GM21717 (cell line): ENCODE measurements at regions not wholly inside any gene's neighbourhood (a gene's known extent, or its start where the extent isn't known, plus 50 kb on each side); places are given as distances from the start of the nearest gene placed in this dataset.

Experiments used
- ATAC-seq: cut with Tn5 transposase; IDR thresholded peaks from one replicate; pipeline ENCODE4 v1.9.1; 2021; ENCODE audit warnings: mild to moderate bottlenecking, moderate library complexity; ENCODE audit not compliant: unreplicated experiment

DNA sequence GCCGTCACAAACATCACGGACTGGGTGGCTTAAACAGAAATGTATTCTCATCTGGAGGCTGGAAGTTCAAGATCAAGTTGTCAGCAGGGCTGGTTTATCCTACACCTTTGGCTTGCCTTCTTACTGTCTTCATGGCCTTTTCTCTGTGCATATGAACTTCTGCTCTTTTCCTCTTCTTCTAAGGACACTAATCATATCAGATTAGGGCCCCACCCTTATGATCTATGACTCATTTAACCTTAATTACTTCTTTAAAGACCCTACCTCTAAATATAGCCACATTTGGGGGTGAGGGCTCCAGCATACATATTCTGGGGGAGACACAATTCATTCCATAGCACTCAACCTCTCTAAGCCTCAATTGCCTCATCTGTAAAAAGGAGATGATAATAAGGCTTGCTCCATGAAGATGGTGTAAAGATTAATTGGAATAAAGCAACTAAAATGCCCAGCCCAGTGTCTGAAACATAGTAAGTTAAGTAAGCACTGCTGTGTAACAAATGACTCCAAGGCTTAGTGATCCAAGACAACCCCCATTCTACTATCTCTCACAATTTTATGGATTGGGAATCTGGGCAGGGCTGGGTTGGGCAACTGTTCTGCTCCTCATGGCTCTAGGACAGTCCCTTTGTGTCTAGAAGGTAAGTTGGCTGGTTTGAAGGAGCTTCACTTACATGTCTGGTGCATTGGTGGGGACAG is 119.8 kb downstream of the BANF2 start:
- ATAC-seq: no peak

DNA sequence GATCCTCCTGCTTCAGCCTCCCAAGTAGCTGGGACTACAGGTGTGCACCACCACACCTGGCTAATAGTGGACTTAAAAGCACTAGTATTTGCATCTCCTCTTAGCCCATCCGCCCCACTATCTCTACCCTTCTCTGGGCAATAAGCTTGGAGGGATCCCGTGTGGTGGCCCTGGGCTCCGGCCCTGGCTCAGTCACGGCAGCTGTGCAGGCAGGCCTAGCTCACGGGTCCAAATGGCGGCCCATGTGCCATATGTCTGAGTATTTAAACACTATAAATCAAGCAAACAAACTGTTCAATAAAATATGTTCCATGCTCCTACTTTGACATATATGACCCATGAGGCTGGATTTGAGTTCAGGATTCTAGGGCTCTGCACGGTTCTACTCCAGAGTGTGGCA is 118.4 kb downstream of the BANF2 start:
- no peak for ATAC-seq

DNA sequence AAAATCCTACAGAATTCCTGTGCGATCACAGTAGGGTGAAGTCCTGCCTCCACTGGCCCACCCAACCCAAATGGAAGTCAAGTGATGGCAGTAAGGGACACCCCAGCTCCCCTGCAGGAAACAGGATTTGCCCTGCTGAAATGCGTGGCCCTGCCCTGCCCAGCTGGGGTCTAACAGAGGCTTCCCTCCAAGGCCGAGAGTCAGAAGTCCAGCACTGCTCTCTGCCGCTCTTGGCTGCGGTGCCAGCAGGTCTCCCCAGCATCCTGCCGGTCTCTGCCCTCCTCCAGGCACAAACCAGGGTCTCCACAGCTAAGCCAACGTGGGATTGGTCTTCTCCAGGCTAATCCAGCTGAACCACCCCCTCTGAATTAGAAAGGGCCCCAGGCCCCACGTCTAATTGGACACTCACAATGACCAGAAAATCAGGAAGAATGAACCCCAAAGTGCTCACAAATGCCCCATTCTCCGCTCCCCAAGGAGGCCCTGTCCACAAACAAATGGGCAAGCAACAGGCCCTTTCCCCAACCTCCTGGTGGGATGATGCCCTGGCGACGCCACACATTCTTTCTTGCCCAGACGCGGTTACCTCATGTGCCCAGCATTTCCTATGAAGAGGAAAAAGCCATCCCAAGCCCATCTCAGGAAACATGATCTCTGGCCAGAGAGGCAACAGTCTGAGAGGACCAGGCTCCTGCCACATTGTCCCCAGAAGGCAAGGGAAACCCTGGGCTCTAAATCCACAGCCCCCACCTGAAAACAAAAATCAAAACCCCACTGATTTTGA is 117.2 kb downstream of the BANF2 start:
- no peak for ATAC-seq

DNA sequence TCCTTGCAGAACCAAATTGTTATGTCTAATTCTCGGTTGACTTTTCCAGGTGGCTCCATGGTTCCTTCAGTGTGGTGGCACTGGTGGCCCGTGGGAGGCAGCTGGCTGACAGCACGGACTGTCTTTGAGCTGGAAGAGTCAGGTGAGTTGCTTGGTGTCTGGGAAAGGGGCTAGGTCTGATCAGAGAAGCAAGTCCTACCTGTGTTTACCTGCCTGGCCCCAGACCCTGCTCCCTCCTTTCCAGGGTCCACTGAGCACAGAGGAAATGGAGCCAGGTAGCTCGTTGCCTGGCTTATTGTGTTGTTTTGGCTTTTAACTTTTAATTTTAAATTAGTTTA is 111.8 kb downstream of the BANF2 start:
- ATAC-seq: no peak

DNA sequence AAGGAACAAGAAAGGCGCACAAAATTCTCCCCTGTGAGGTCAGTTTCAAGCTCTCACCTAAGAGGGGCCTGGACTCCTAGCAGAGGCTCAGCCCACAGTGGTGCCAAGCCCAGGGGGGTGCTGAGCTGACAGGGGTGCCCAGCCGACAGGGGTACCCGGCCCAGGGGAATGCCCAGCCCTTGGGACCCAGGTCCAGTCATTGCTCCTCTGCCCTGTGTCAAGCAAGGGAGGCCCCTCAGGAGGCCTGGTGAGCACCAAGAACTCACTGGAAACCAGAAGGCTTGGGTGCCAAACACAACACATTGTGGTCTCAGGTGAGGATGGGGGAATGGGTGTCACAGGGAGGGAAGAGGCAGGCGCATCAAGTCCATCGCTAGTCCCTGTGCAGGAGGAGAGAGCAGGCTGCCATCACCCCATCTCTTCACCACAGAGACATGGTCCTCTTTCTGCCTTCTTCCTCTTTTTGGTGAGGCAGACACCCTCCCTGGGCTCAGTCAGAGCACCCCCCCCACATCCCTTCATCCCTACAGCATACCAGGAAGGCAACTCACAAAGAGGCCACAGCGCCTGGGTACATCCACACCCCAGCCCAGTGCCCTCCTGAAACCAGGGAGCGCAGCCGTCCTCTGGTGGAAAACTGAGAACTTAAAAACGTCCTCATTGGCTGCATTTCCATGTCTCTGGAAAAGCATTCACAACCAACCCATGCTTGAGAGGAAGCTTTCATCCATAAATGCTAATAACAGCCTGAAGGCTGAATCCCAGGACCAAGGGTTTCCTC is 111.3 kb downstream of the BANF2 start:
- no peak for ATAC-seq

DNA sequence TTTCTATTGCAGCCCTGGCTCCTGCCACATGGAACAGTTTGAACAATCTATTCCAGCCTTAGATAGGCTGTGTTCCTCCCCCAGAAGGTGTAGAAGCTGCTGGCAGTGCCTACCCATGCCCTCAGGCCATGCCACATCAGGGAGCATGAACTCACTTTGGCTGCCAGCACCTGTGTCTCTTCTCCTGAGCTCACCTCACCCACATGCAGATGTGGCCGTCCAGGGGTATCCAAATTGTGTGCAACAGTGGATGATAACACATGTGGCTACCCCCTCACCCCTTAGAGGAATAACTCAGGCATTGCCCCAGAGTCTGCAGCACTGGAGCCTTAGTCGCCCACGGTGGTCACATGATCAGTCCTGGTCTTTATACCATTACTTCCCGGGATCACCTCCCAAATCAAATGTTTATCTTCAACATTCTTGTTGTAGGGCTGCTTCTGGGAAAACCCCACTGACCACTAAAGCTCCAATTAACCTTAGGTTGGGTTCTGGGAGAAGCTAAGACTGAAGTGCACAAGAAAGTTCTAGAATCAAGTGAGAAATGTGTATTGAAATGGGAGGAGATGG is 110.4 kb downstream of the BANF2 start:
- no peak for ATAC-seq

DNA sequence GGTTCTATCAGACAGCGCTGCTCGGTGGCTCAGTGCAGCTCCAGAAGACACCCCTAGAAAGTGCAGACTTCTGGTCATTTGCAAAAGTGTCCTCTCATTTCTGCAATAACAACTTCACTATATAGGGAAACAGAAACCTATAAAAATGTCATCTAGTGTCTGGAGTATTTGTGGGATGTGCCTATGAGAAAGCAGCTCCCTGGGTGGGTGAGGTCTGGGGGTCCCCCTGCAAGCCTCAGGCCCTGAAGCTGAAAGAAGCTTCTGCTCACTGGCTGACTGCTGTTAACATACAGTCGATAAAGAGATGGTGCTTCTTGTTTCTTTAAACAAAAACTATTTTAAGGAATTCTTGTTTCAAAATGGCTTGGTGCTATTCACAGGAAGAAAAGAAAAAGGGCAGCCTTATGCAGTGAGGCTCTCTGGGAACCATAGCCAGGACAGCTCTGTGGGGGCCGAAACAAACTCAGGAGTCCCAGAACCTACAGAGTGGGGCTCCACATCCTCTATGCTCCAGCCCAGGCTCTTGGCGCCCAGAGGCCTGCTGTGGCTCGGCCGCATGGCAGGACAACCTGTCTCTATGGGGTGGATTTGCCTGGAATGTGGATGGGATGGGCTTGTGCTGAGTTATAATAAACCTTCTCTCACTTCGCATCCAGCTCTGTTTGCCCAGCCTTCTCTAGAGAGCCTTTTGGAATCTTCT is 109.7 kb downstream of the BANF2 start:
- no peak for ATAC-seq

DNA sequence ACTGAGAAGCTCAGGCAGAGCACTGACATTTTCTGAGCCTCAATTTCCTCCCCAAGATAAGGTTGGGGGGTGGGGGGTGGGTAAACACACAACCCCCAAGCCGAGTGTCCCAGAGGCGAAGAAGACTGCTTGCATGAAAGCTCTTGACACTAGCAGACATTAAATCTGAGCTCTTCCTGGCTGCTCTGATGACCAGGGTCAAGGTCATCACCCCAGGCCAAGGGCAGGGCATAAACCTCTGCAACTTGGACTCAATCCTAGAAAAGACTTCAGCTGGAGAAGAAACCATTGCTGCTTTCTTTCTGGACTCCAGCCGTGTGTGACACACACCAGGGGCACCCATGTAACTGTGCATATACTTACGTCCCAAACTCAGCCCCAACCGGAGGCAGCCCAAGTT is 109.0 kb downstream of the BANF2 start:
- no peak for ATAC-seq

DNA sequence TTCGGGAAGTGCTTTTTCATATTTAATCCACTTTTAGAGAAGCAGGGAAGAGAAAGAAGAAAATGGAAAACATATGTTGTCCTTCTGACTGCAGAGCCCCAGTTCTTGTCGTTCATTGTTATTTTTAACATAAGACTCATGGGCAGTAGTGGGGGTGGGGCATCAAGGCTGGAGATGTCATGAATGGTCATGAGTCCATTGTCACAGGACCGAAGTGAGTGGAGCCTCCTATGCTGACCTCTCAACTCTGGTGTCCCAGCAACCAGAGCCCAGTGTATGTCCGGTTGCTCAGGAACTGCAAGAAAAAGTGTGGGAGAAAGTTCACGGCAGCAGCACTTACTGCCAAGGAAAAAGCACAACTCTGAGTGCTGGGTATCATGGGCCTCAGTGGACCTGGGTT is 108.6 kb downstream of the BANF2 start:
- ATAC-seq: no peak

DNA sequence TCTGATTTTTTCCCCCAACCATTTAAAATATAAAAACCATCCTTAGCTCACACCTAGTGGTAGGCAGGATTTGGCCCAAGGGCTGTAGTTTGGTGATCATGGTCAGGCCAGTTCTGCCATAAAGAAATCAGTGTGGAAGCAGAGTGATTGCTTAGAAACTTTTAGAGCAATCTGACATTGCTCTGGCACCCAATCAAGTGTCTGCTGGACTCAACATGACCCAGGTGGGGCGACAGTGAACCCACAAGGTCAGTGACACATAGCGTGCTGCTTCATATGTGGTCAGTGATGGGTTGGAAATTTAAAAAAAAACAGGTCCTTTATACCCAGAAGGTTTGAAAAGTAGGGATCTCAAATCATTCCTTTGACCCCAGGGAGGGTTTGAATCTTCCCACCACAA is 107.9 kb downstream of the BANF2 start:
- no peak for ATAC-seq

DNA sequence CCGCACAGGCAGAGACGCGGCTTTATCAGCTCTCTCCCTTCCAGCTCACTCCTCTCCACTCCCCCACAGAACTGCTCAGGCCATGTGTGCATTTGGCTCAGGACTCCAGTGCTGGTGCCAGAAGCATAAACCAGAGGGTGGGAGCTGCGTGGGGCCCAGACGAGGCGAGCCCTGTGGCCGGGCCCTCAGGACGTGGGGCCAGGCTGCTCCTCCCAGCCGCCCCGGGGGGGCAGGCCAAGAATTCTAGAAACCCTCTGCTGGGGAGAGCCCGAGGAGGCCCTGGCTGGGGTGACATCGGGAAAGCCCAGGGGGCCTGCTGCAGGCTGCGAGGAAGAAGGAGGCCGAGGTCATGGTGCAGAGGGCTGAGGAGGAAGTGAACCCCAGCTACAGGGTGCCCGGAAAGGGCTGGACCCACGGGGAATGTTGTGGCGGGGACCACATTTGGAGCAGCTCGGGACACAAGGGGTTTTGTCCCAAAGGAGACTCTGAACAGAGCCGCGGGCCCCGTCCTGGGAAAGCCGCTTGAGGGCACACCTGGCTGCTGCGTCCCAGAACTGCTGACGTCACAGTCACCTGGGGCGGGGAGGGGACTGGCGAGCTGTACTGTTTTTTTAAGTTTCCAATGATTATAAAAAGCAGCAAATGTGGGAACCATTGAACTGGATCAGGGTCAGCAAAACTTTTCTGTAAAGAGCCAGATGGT is 107.1 kb downstream of the BANF2 start:
- no peak for ATAC-seq

DNA sequence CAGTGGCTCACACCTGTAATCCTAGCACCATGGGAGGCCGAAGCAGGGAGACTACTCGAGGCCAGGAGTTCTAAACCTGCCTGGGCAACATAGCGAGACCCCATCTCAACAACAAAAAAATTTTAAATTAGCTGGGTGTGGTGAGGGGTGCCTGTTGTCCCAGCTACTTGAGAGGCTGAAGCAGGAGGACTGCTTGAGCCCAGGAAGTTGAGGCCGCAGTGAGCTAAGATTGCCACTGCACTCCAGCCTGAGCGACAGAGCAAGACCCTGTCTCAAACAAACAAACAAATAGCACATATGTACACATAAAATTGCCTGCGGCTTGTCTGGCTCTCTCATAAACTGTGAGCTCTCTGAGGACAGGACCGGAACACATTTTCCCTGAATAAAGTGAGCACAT is 106.3 kb downstream of the BANF2 start:
- no peak for ATAC-seq

DNA sequence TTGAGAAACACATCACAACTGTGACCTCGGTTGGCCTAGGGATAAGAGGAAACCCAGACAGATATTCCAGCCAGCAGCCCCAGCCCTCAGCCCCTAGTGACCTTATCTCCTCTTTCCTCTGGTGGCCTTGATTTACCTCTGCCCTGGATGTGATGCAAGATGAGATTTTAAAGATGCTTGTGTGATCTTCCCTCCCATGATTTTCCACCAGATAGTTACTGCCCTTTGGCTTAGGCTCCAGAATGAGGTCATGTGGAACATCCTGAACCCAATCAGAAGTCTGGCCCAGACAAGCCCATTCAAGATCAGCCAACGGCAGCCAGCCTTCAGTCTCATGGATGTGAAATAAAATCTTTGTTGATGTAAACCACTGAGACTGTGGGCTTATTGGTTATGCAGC is 104.0 kb downstream of the BANF2 start:
- no peak for ATAC-seq

DNA sequence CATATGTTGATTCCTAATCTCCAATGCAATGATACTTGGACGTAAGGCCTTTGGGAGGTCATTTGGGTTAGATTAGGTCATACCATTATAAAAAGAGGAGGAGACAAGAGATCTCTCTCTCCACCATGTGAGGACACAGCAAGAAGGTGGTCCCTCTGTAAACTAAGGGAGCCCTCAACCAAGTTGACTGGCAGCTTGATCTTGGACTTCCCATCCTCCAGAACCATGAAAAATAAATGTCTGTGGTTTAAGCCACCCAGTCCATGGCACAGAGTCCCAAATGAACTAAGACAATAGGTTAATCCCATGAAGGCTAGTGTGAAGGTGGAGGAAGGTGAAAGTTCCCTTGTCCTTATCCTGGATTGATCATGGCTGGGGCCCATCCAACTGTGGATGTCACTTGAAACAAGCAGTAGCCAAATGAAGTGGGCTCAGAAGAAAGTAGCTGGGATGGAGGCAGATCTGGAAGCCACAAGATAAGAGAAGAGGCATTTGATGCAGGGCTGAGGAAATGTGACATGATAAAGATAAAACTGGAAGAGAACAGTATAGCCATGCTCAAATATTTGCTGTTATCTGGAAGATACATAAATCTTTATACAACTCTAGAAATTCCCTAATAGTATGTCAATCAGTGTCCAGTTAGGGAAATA is 99.9 kb downstream of the BANF2 start:
- no peak for ATAC-seq

DNA sequence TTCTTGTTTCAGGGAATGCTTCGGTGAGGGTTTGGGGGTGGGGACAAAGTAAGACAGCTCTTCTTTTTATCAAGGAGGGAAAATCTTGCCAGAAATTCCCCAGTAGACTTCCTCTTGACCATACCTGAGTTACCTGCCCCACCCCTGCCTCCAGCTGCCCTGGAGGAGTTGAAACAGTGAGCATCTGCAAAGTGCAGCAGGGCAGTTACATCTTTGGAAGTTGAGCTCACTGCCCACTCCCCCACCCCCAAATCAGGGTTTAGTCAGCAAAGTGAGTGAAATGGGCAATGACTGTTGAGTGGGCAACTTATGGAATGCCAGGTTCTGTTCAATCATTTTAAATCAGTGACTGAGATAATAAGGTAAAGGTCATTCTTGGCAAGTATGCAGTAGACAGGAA is 98.8 kb downstream of the BANF2 start:
- no peak for ATAC-seq

DNA sequence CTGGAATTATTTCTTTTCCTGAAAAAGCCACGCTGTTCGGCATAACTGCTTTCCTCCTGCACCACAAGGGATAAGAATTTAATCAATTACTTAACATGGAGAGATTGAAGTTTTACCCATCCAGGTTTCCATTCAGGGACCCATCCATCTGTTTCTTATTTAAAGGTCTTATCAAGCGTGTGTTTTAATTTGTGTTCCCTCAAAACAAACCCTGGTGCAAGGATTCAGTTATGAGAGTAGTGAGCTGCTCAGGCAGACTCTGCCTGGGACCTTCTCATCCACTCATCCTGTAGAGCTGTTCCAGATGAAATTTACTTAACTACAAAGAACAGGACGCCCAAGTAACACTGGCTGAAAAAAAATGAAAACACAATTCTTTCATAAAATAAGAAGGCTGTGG is 97.8 kb downstream of the BANF2 start:
- ATAC-seq: no peak

DNA sequence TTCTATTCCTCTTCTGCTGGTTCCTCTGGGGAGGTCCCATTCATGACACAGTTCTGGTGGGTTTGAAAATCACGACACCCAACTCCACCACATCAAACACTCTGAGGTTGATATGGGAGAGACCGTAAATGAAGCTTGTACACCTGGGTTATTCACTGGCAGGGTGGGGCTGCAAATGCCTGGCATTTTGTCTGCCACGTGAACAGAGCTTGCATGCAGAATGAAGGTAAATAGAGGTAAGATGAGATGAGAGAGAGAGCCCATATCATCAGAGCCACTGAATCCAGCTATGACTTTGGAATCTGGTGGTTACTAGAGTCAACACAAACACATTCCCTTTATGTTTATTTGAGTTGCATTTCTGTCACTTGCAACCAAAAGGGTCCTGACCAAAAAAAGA is 97.4 kb downstream of the BANF2 start:
- no peak for ATAC-seq

DNA sequence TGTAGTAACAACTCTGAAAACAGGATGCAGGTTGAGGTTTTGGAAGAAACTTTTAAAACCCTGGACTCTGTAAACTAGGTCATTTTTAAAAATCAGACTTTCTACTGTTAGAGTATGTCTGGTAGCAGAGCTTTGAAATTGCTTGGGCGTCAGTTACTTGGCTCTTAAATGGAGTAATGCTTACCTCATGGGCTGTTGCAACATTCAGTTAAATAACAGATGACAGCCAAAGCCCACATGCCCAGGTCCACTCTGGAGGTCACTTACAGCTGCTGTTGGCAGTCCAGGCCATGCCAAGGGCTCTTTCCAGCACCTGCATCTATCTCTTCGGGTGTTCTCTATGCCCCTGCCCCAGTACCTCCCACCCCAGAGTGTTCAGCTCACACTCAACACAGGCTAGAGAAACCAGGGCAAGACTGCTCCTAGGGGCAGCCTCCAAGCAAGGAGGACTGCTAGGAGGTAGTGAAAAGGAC is 96.4 kb downstream of the BANF2 start:
- no peak for ATAC-seq

DNA sequence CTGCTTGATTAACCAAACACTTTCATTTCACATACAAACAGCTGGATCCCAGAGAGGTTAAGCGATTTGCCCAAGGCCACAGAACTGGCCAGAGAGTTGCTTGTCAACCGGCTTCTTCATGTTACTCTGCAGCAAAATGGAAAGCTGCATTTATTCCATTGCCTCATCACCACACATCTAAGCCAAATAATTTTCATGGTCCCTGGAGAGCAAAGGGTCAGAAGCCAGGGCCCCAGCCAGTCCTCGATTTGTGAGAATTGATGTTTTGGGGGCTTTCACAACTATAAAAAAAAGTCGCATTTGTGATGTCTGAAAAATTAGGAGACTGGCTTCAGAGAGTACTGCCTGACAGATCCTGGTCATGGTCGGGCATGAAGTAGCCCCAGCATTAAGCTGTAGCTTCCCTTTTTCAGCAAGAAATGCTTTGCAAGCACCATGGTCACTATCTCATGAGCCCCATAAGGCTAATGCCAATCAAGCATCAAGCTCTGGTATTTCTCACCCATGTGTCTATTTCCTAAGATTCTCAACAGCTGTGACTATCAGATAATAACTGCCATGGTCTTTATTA is 95.8 kb downstream of the BANF2 start:
- ATAC-seq: no peak
